ENCODE measurements at regions not wholly inside any gene's neighbourhood (a gene's known extent, or its start where the extent isn't known, plus 50 kb on each side); places are given as distances from the start of the nearest gene placed in this dataset.

DNA sequence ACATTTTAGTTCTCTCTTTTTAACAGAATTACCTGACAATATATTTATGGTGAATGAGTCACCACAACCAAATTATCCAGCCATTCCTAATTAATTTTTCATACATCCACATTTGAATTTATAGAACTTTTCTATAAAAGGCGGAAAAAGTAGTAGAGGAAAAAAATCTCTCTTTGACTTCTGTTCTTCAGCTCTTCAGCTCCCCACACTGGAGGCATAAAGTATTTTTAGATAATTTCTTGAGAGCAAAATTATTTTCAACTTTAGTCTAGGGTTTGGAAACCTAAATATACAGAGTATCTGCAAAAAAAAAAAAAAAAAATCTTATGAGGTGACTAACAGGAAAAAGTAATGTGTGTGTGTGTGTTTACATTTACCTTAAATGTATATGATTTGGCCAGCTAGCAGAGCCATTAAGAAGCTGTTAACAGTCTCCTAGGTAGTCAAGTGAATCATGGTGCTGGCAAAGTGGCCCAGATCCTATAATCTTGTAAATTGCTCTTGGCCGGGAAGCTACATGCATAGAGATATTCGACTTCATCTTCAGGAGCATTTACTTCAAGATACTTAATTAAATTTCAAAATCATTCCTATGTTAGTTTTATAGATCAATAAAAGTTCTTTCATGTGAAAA lies 383.1 kb upstream of the STEAP1 start:
- H3K36me3 Mint-ChIP-seq (ENCODE audit: low read depth): no peaks in the 10 kb centered on the region
- TF ChIP-seq JUNB (IDR thresholded peaks at IDR 0.05; ENCODE audit: unreplicated experiment): no peak
- TF ChIP-seq, protein P1, sequence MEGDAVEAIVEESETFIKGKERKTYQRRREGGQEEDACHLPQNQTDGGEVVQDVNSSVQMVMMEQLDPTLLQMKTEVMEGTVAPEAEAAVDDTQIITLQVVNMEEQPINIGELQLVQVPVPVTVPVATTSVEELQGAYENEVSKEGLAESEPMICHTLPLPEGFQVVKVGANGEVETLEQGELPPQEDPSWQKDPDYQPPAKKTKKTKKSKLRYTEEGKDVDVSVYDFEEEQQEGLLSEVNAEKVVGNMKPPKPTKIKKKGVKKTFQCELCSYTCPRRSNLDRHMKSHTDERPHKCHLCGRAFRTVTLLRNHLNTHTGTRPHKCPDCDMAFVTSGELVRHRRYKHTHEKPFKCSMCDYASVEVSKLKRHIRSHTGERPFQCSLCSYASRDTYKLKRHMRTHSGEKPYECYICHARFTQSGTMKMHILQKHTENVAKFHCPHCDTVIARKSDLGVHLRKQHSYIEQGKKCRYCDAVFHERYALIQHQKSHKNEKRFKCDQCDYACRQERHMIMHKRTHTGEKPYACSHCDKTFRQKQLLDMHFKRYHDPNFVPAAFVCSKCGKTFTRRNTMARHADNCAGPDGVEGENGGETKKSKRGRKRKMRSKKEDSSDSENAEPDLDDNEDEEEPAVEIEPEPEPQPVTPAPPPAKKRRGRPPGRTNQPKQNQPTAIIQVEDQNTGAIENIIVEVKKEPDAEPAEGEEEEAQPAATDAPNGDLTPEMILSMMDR (conservative IDR thresholded peaks at IDR 0.05; ENCODE audit: low read depth in 2 of 2): peak in 1 of 2 experiments; percentile 57; a peak in 3 of 4 replicates
- no peak overlapping the region for H3K27ac ChIP-seq (ENCODE audit: low read depth)
- peak; percentile 21 for DNase-seq (ENCODE audit: low spot score)
- no peaks in the 10 kb centered on the region for H3K79me2 ChIP-seq (replicated peaks; ENCODE audit: insufficient read depth)
- H3K4me3 Mint-ChIP-seq: no peak overlapping the region
- no peaks in the 10 kb centered on the region for H4K20me1 ChIP-seq (replicated peaks; ENCODE audit: insufficient read depth)
- H3K4me3 ChIP-seq: no peak overlapping the region
- no peaks in the 10 kb centered on the region for H3K9me3 Mint-ChIP-seq
- H3K27me3 Mint-ChIP-seq (ENCODE audit: insufficient read depth, low read depth, poor library complexity): no peaks in the 10 kb centered on the region
- H3K4me1 Mint-ChIP-seq: no peaks in the 10 kb centered on the region
- H3F3A ChIP-seq (replicated peaks; ENCODE audit: low read depth): no peaks in the 10 kb centered on the region
- no peaks in the 10 kb centered on the region for H3K4me1 ChIP-seq (ENCODE audit: insufficient read depth)
- H3K36me3 ChIP-seq (ENCODE audit: insufficient read depth): no peaks in the 10 kb centered on the region
- H2AFZ ChIP-seq: no peak overlapping the region
- no peak overlapping the region for H3K4me2 ChIP-seq
- H3K27me3 ChIP-seq (ENCODE audit: insufficient read depth): no peaks in the 10 kb centered on the region
- H3K9me2 ChIP-seq (ENCODE audit: insufficient read depth): no peaks in the 10 kb centered on the region
- no peak overlapping the region for H3K27ac Mint-ChIP-seq
- ATAC-seq: no peak

DNA sequence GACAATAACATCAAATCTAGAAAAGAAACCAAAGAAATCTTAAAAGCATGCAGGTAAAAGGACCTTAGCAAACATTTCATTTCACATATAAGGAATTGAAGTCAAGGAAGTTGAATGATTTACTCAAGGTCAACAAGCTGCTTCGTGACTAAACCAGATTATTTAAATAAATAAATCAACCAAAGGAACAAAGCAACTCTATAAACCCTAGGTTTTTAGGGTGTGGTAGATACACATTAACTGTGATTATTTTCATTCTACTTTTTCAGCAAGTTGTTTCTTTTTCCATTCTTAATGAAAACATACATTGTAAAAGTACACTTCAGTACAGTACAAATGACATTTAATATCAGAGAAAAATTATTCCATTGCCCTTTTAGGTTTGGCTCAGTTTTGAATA lies 382.0 kb upstream of the STEAP1 start:
- H3K4me2 ChIP-seq: no peak overlapping the region
- H3K9me2 ChIP-seq (ENCODE audit: insufficient read depth): no peaks in the 10 kb centered on the region
- H3K36me3 ChIP-seq (ENCODE audit: insufficient read depth): no peaks in the 10 kb centered on the region
- H3F3A ChIP-seq (replicated peaks; ENCODE audit: low read depth): no peaks in the 10 kb centered on the region
- no peaks in the 10 kb centered on the region for H3K9me3 Mint-ChIP-seq
- H2AFZ ChIP-seq: no peak overlapping the region
- no peaks in the 10 kb centered on the region for H3K36me3 Mint-ChIP-seq (ENCODE audit: low read depth)
- H4K20me1 ChIP-seq (replicated peaks; ENCODE audit: insufficient read depth): no peaks in the 10 kb centered on the region
- no peak overlapping the region for H3K4me3 Mint-ChIP-seq
- no peaks in the 10 kb centered on the region for H3K4me1 Mint-ChIP-seq
- no peak overlapping the region for H3K27ac ChIP-seq (ENCODE audit: low read depth)
- no peak overlapping the region for H3K4me3 ChIP-seq
- no peaks in the 10 kb centered on the region for H3K27me3 Mint-ChIP-seq (ENCODE audit: insufficient read depth, low read depth, poor library complexity)
- H3K27me3 ChIP-seq (ENCODE audit: insufficient read depth): no peaks in the 10 kb centered on the region
- no peak for ATAC-seq
- H3K79me2 ChIP-seq (replicated peaks; ENCODE audit: insufficient read depth): no peaks in the 10 kb centered on the region
- DNase-seq (ENCODE audit: low spot score): no peak
- no peak overlapping the region for H3K27ac Mint-ChIP-seq
- TF ChIP-seq CREB1 (CRISPR knock-in tag; IDR thresholded peaks at IDR 0.05; ENCODE audit: low read depth) (no peak), EZH2phosphoT487 (IDR thresholded peaks at IDR 0.05; ENCODE audit: unreplicated experiment) (no peak), POLR2AphosphoS5 (IDR thresholded peaks at IDR 0.05; ENCODE audit: low read depth) (no peak), EZH2 (IDR thresholded peaks at IDR 0.05; ENCODE audit: low read depth, unreplicated experiment) (no peak)
- no peaks in the 10 kb centered on the region for H3K4me1 ChIP-seq (ENCODE audit: insufficient read depth)

DNA sequence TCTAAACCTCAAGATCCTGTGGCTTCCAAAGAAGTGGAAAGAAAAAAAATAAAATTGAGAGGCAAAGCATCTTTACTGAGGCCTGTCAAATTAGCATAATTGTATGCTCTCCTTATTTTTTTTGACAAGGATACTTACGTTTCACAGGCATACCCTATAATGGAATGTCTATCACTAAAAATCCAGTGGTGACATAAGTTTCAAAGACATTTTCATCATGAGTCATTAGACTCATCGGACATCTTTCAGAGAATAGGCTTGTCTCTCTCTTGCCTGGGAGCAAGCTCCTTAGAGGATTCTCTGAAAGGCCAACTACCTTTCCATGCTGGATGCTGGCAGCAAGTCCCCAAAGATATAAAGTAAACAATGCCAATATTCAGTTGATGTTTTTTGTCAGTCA lies 380.7 kb upstream of the STEAP1 start:
- Histone ChIP-seq H3K79me2 (replicated peaks; ENCODE audit: insufficient read depth) (no peaks in the 10 kb centered on the region), H3K27ac (ENCODE audit: low read depth) (no peak overlapping the region), H2AFZ (no peak overlapping the region), H3K4me2 (no peak overlapping the region), H4K20me1 (replicated peaks; ENCODE audit: insufficient read depth) (no peaks in the 10 kb centered on the region), H3K27me3 (ENCODE audit: insufficient read depth) (no peaks in the 10 kb centered on the region), H3K9me2 (ENCODE audit: insufficient read depth) (no peaks in the 10 kb centered on the region), H3K36me3 (ENCODE audit: insufficient read depth) (no peaks in the 10 kb centered on the region), H3K4me3 (no peak overlapping the region), H3F3A (replicated peaks; ENCODE audit: low read depth) (no peaks in the 10 kb centered on the region), H3K4me1 (ENCODE audit: insufficient read depth) (no peaks in the 10 kb centered on the region)
- Mint-ChIP-seq H3K27me3 (ENCODE audit: insufficient read depth, low read depth, poor library complexity) (no peaks in the 10 kb centered on the region), H3K27ac (no peak overlapping the region), H3K4me3 (no peak overlapping the region), H3K4me1 (no peaks in the 10 kb centered on the region), H3K36me3 (ENCODE audit: low read depth) (no peaks in the 10 kb centered on the region), H3K9me3 (no peaks in the 10 kb centered on the region)
- no peak for ATAC-seq
- DNase-seq (ENCODE audit: low spot score): no peak
- no peak for TF ChIP-seq CREB1 (CRISPR knock-in tag; IDR thresholded peaks at IDR 0.05; ENCODE audit: low read depth)
- TF ChIP-seq, protein P2, sequence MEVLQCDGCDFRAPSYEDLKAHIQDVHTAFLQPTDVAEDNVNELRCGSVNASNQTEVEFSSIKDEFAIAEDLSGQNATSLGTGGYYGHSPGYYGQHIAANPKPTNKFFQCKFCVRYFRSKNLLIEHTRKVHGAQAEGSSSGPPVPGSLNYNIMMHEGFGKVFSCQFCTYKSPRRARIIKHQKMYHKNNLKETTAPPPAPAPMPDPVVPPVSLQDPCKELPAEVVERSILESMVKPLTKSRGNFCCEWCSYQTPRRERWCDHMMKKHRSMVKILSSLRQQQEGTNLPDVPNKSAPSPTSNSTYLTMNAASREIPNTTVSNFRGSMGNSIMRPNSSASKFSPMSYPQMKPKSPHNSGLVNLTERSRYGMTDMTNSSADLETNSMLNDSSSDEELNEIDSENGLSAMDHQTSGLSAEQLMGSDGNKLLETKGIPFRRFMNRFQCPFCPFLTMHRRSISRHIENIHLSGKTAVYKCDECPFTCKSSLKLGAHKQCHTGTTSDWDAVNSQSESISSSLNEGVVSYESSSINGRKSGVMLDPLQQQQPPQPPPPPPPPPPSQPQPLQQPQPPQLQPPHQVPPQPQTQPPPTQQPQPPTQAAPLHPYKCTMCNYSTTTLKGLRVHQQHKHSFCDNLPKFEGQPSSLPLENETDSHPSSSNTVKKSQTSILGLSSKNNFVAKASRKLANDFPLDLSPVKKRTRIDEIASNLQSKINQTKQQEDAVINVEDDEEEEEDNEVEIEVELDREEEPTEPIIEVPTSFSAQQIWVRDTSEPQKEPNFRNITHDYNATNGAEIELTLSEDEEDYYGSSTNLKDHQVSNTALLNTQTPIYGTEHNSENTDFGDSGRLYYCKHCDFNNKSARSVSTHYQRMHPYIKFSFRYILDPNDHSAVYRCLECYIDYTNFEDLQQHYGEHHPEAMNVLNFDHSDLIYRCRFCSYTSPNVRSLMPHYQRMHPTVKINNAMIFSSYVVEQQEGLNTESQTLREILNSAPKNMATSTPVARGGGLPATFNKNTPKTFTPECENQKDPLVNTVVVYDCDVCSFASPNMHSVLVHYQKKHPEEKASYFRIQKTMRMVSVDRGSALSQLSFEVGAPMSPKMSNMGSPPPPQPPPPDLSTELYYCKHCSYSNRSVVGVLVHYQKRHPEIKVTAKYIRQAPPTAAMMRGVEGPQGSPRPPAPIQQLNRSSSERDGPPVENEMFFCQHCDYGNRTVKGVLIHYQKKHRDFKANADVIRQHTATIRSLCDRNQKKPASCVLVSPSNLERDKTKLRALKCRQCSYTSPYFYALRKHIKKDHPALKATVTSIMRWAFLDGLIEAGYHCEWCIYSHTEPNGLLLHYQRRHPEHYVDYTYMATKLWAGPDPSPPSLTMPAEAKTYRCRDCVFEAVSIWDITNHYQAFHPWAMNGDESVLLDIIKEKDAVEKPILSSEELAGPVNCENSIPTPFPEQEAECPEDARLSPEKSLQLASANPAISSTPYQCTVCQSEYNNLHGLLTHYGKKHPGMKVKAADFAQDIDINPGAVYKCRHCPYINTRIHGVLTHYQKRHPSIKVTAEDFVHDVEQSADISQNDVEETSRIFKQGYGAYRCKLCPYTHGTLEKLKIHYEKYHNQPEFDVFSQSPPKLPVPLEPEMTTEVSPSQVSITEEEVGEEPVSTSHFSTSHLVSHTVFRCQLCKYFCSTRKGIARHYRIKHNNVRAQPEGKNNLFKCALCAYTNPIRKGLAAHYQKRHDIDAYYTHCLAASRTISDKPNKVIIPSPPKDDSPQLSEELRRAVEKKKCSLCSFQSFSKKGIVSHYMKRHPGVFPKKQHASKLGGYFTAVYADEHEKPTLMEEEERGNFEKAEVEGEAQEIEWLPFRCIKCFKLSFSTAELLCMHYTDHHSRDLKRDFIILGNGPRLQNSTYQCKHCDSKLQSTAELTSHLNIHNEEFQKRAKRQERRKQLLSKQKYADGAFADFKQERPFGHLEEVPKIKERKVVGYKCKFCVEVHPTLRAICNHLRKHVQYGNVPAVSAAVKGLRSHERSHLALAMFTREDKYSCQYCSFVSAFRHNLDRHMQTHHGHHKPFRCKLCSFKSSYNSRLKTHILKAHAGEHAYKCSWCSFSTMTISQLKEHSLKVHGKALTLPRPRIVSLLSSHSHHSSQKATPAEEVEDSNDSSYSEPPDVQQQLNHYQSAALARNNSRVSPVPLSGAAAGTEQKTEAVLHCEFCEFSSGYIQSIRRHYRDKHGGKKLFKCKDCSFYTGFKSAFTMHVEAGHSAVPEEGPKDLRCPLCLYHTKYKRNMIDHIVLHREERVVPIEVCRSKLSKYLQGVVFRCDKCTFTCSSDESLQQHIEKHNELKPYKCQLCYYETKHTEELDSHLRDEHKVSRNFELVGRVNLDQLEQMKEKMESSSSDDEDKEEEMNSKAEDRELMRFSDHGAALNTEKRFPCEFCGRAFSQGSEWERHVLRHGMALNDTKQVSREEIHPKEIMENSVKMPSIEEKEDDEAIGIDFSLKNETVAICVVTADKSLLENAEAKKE (CRISPR knock-in tag; IDR thresholded peaks at IDR 0.05): no peak
